ENCODE measurements at regions not wholly inside any gene's neighbourhood (a gene's known extent, or its start where the extent isn't known, plus 50 kb on each side); places are given as distances from the start of the nearest gene placed in this dataset.

DNA sequence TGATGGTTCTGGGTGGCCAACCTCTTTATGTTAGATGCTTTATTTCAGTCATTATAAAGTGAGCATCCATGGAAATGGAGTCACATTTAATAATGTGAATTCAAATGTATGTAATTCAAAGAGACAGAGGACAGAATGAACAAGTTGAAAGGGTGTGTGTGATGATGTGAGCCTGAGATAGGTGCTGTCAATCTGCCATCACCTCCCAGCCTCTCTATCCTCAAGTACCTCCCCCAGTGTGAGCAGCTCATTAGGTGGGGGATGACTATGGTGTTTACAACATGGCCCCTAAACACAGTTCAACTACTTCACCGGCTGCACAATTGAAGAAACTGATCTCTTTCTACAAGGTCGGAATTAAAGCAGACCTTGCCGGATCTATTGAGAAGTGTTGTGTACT, 74.7 kb upstream of the IGFBP5 start:
- no peak for ATAC-seq
- TF ChIP-seq, protein P1, sequence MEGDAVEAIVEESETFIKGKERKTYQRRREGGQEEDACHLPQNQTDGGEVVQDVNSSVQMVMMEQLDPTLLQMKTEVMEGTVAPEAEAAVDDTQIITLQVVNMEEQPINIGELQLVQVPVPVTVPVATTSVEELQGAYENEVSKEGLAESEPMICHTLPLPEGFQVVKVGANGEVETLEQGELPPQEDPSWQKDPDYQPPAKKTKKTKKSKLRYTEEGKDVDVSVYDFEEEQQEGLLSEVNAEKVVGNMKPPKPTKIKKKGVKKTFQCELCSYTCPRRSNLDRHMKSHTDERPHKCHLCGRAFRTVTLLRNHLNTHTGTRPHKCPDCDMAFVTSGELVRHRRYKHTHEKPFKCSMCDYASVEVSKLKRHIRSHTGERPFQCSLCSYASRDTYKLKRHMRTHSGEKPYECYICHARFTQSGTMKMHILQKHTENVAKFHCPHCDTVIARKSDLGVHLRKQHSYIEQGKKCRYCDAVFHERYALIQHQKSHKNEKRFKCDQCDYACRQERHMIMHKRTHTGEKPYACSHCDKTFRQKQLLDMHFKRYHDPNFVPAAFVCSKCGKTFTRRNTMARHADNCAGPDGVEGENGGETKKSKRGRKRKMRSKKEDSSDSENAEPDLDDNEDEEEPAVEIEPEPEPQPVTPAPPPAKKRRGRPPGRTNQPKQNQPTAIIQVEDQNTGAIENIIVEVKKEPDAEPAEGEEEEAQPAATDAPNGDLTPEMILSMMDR (IDR thresholded peaks at IDR 0.05), result no peak
- no peaks in the 10 kb centered on the region for H3K9me3 ChIP-seq
- DNase-seq, result no peak
- intact Hi-C loops (cut with DNase I), result no loop called here
- no peak overlapping the region for H3K4me3 ChIP-seq
- peaks cover 0 to 6% of the 10 kb centered on the region in 2 donors for H3K4me1 ChIP-seq
- no peaks in the 10 kb centered on the region for H3K36me3 ChIP-seq
- H3K27ac ChIP-seq, result no peak overlapping the region
- peaks cover 0 to 5% of the 10 kb centered on the region in 2 donors for H3K27me3 ChIP-seq

DNA sequence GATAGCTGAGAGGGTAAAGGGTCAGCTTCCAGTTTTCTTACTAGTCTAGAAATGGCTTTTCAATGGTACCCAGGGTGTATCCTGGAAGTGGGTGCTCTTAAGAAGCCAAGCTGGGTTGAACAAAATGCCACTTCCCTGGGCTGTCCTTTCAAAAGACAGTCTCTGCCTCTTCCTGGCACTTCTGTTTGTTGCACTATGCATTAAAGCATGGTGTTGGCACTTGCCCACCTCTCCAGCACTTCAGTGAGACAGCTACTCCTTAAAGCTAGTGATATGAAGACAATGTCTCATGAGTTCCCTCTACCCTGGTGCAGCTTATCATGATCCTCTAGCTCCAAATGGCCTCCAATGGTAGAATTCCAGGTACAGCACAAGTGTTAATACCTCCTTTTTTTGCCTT, 74.3 kb upstream of the IGFBP5 start:
- Histone ChIP-seq H3K27ac (no peak overlapping the region), H3K36me3 (no peaks in the 10 kb centered on the region), H3K4me1 (peaks cover 0 to 6% of the 10 kb centered on the region in 2 donors), H3K27me3 (peaks cover 0 to 5% of the 10 kb centered on the region in 2 donors), H3K4me3 (no peak overlapping the region), H3K9me3 (no peaks in the 10 kb centered on the region)
- DNase-seq (no peak), ATAC-seq (no peak)
- intact Hi-C loops (cut with DNase I), result no loop called here
- TF ChIP-seq, protein P1 (IDR thresholded peaks at IDR 0.05), result no peak

DNA sequence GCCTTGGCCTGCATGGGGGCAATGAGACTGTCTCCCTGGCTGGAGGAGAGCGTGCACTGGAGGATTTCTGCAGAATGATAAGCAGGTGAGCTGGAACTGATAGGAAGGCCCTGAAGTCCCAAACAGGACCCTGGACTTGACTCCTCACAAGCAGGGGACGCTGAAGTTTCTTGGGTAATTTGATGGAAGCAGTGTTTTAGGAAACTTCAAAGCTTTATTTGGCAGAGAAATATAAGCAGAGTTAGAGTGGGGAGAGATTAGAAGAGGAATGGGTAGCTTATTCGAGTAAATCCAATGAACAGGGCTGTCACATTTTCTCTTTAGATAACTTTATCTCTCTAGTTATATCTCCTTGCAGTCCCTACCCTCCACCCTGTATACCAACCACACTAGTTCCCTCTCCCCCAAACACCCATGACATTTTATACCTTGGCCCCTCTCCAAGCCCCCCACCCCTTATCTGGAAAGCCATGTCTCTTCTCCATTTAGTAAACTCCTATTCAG, 73.6 kb upstream of the IGFBP5 start:
- Histone ChIP-seq H3K36me3 (no peaks in the 10 kb centered on the region), H3K4me1 (peaks cover 0 to 6% of the 10 kb centered on the region in 2 donors), H3K9me3 (no peaks in the 10 kb centered on the region), H3K4me3 (no peak overlapping the region), H3K27me3 (peaks cover 0 to 5% of the 10 kb centered on the region in 2 donors), H3K27ac (no peak overlapping the region)
- DNase-seq (no peak), ATAC-seq (no peak)
- intact Hi-C loops (cut with DNase I), result no loop called here
- TF ChIP-seq, protein P1 (IDR thresholded peaks at IDR 0.05), result no peak

DNA sequence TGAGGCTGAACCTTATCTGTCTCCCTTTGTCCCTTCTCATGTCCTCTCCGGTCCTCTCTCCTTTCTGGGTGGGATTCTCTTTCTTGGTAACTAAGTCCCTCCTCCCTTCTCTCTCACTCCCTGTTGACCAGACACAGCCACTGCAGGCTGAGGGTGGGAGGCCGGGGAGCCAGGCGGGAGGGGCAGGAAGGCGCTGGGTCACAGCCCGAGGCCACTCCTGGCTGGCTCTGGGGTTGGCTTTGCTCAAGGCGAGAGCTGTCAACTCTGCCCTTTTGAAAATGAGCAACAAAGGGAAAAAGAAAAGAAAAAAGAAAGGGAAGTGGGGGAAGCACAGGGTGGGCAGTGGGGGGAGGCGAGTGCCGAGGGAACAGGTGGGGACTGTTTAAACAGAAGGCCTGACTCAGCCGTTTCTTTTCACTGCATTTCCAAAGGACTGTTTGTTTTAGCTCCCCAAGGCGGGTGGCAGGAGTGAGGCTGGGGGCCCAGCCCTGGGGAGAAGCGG, 70.5 kb upstream of the IGFBP5 start:
- H3K36me3 ChIP-seq, result no peaks in the 10 kb centered on the region
- DNase-seq (peak in 1 of 4 donors; percentile 40), ATAC-seq (peak; percentile 31)

DNA sequence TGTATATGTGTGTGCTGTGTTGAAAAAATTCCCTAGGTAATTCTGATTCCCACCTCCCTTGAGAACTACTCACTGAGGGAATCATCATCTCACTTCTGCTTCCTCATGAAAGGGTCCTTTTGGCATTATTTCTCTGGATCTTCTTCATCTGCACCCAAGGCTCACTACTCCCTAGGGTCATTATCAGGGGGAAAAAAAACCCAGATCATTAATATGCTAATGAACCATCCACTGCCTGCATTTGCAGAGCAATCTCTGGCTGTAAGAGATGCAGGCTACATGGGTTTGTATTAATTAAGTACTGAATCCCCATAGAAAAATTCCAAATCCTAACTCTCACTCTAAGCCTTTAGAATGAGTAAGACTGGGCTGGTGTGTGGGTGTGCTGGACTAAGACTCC, 68.0 kb upstream of the IGFBP5 start:
- H3K36me3 ChIP-seq, result no peaks in the 10 kb centered on the region
- TF ChIP-seq, protein P1 (IDR thresholded peaks at IDR 0.05), result no peak
- no peaks in the 10 kb centered on the region for H3K9me3 ChIP-seq
- ATAC-seq, result no peak
- peaks cover 0 to 6% of the 10 kb centered on the region in 2 donors for H3K4me1 ChIP-seq
- H3K27me3 ChIP-seq, result peaks cover 0 to 5% of the 10 kb centered on the region in 2 donors
- H3K27ac ChIP-seq, result no peak overlapping the region
- intact Hi-C loops (cut with DNase I), result no loop called here
- H3K4me3 ChIP-seq, result no peak overlapping the region
- DNase-seq, result no peak

More for the DNA sequence above, 70.5 kb upstream of the IGFBP5 start:
- TF ChIP-seq, protein P1 (IDR thresholded peaks at IDR 0.05), result no peak
- Histone ChIP-seq H3K9me3 (no peaks in the 10 kb centered on the region), H3K27me3 (peaks cover 0 to 5% of the 10 kb centered on the region in 2 donors), H3K4me3 (no peak overlapping the region), H3K4me1 (peaks cover 0 to 6% of the 10 kb centered on the region in 2 donors), H3K27ac (no peak overlapping the region)
- intact Hi-C loops (cut with DNase I), result no loop called here

All from left lung (tissue), 4 donors.